Esophagus muscularis mucosa (tissue), 4 donors: ENCODE measurements at regions not wholly inside any gene's neighbourhood (a gene's known extent, or its start where the extent isn't known, plus 50 kb on each side); places are given as distances from the start of the nearest gene placed in this dataset.
A peak's percentile ranks its signal among the peaks of the same experiment; 100 is the strongest.

Experiments used
- DNase-seq: peaks from one replicate; pipeline ENCODE4 v3.0.0-alpha.2; 2017; ENCODE audit errors: extremely low spot score
- H3K27ac ChIP-seq, 4 donors: fragments of 200-600 bp; sonication (generic); replicated peaks in 1 of 4; 1 replicate in 3 of 4; 2 replicates in 1 of 4; pipeline ENCODE4 v1.5.1; 2016 to 2019; ENCODE audit warnings: mild to moderate bottlenecking in 1 of 4
- H3K27me3 ChIP-seq, 4 donors: fragments of 200-600 bp; sonication (generic); one replicate each; pipeline versions ENCODE4 v1.5.1 to v1.6.0; 2016 to 2019
- H3K36me3 ChIP-seq, 4 donors: fragments of 200-600 bp; sonication (generic); one replicate each; pipeline ENCODE4 v1.5.1; 2016 to 2019
- H3K4me1 ChIP-seq, 4 donors: fragments of 200-600 bp; sonication (generic); one replicate each; pipeline ENCODE4 v1.5.1; 2016 to 2019
- H3K4me3 ChIP-seq, 4 donors: fragments of 200-600 bp; sonication (generic); 1 replicate in 2 of 4; 2 replicates in 2 of 4; pipeline ENCODE4 v1.5.1; 2016 to 2019; ENCODE audit warnings: mild to moderate bottlenecking in 4 of 4, moderate library complexity in 1 of 4
- H3K9me3 ChIP-seq, 4 donors: fragments of 200-600 bp; sonication (generic); 1 replicate in 3 of 4; 2 replicates in 1 of 4; pipeline ENCODE4 v1.5.1; 2016 to 2019
- CTCF ChIP-seq, 3 experiments: fragments of 200-600 bp in 2 of 3; fragments of 450-650 bp in 1 of 3; sonication (generic) in 2 of 3; IDR thresholded peaks; one replicate each; pipeline ENCODE4 v1.5.1; 2017 to 2019; ENCODE audit warnings: antibody characterized with exemption in 3 of 3, mild to moderate bottlenecking in 2 of 3, moderate library complexity in 1 of 3
- EP300 ChIP-seq: sonication (generic); formaldehyde crosslinking; IDR thresholded peaks from one replicate; pipeline ENCODE4 v1.6.1; 2017; ENCODE audit warnings: antibody characterized with exemption
- POLR2A ChIP-seq: fragments of 450-650 bp; IDR thresholded peaks from one replicate; pipeline ENCODE4 v1.6.1; 2017; ENCODE audit warnings: antibody characterized with exemption, moderate library complexity, mild to moderate bottlenecking, low read depth
- POLR2AphosphoS5 ChIP-seq, 2 donors: sonication (generic); formaldehyde crosslinking; IDR thresholded peaks; one replicate each; pipeline ENCODE4 v1.6.1; 2017; ENCODE audit warnings: antibody characterized with exemption in 2 of 2
- WGBS: methylation state at CpG from one replicate; pipeline ENCODE4 v1.1.5; 2018; 5-methylcytosine and 5-hydroxymethylcytosine counted together
- intact Hi-C: fragments of 100-400 bp; cut with DNase I; formaldehyde crosslinking; loops from one replicate; pipeline ENCODE4 v1.15.1; 2023

GRCh38 chr1:88490676-88491075 is 193.4 kb upstream of the PKN2 start:
- Histone ChIP-seq H3K27ac (no peak overlapping the region), H3K27me3 (no peaks in the 10 kb centered on the region), H3K4me1 (peaks cover 0 to 9% (median 5%) of the 10 kb centered on the region in 4 donors), H3K9me3 (no peaks in the 10 kb centered on the region), H3K36me3 (no peaks in the 10 kb centered on the region), H3K4me3 (no peak overlapping the region)
- DNase-seq: no peak
- intact Hi-C loops: no loop called here
- TF ChIP-seq POLR2AphosphoS5 (IDR thresholded peaks at IDR 0.05) (no peak), CTCF (IDR thresholded peaks at IDR 0.05) (no peak), POLR2A (no peak), EP300 (no peak)
- 50% methylated on average over 2 of the region's 2 CpGs for WGBS

- Histone ChIP-seq H3K36me3 (no peaks in the 10 kb centered on the region), H3K4me1 (peaks cover 0 to 23% (median 7%) of the 10 kb centered on the region in 4 donors), H3K4me3 (no peak overlapping the region), H3K27ac (peak overlapping the region in 1 of 4 donors; percentile 26), H3K9me3 (no peaks in the 10 kb centered on the region), H3K27me3 (no peaks in the 10 kb centered on the region)
- no peak for DNase-seq
- intact Hi-C loops: no loop called here
- TF ChIP-seq EP300 (no peak), CTCF (IDR thresholded peaks at IDR 0.05) (no peak), POLR2AphosphoS5 (IDR thresholded peaks at IDR 0.05) (no peak), POLR2A (no peak)
These were observed 184.4 kb upstream of the PKN2 start for GRCh38 chr1:88499671-88500070.

GRCh38 chr1:88502886-88503285 is 181.2 kb upstream of the PKN2 start:
- no peaks in the 10 kb centered on the region for H3K9me3 ChIP-seq
- TF ChIP-seq CTCF (IDR thresholded peaks at IDR 0.05) (no peak), EP300 (no peak), POLR2AphosphoS5 (IDR thresholded peaks at IDR 0.05) (no peak), POLR2A (no peak)
- no peak overlapping the region for H3K4me3 ChIP-seq
- no peak overlapping the region for H3K27ac ChIP-seq
- no peaks in the 10 kb centered on the region for H3K36me3 ChIP-seq
- WGBS: 80% methylated on average over 2 of the region's 2 CpGs
- peaks cover 0 to 26% (median 7%) of the 10 kb centered on the region in 4 donors for H3K4me1 ChIP-seq
- intact Hi-C loops: no loop called here
- H3K27me3 ChIP-seq: no peaks in the 10 kb centered on the region
- no peak for DNase-seq

GRCh38 chr1:88503646-88504045 is 180.4 kb upstream of the PKN2 start:
- intact Hi-C loops: no loop called here
- Histone ChIP-seq H3K9me3 (no peaks in the 10 kb centered on the region), H3K27ac (no peak overlapping the region), H3K4me3 (no peak overlapping the region), H3K36me3 (no peaks in the 10 kb centered on the region), H3K4me1 (peaks cover 0 to 26% (median 7%) of the 10 kb centered on the region in 4 donors), H3K27me3 (no peaks in the 10 kb centered on the region)
- TF ChIP-seq POLR2A (no peak), CTCF (IDR thresholded peaks at IDR 0.05) (no peak), EP300 (no peak), POLR2AphosphoS5 (IDR thresholded peaks at IDR 0.05) (no peak)
- no peak for DNase-seq

GRCh38 chr1:88504601-88505000 is 179.5 kb upstream of the PKN2 start:
- intact Hi-C loops: no loop called here
- Histone ChIP-seq H3K27me3 (no peaks in the 10 kb centered on the region), H3K9me3 (no peaks in the 10 kb centered on the region), H3K36me3 (no peaks in the 10 kb centered on the region), H3K4me1 (peaks cover 0 to 19% (median 4%) of the 10 kb centered on the region in 4 donors), H3K4me3 (no peak overlapping the region), H3K27ac (no peak overlapping the region)
- 75% methylated on average over 1 of the region's 1 CpG for WGBS
- DNase-seq: no peak
- TF ChIP-seq EP300 (no peak), POLR2AphosphoS5 (IDR thresholded peaks at IDR 0.05) (no peak), CTCF (IDR thresholded peaks at IDR 0.05) (no peak), POLR2A (no peak)
